NCI-H2196 treated with DMSO at 0.1 percent for 48 hours (cell line): ENCODE measurements at regions not wholly inside any gene's neighbourhood (a gene's known extent, or its start where the extent isn't known, plus 50 kb on each side); places are given as distances from the start of the nearest gene placed in this dataset.
"Not testable (repeated sequence)": the region's sequence is repeated elsewhere in the genome, so short reads cannot be mapped to it uniquely, and the experiment has no call there.

Experiments used
- DNase-seq: peaks from one replicate; lab custom pipeline; 2025; ENCODE audit not compliant: unreplicated experiment; lab: John Stamatoyannopoulos, UW

DNA sequence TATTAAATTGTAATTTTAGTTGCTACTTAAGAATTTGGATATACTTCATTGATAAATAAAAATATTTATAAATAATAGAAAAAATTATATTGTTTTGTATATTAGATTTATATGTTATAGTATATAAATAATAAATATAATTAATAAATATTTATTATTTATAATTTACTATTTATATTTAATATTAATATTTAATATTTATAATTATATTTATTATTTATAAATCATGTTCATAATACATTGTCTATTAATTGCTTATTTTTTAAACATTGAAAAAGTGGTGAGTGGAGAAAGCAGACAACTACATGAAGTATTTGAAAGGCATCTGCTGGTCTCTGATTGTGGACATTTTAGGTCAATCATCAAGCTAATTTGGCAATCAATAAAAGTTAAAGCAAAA, 464.5 kb downstream of the MMUT start:
- no peak for DNase-seq

DNA sequence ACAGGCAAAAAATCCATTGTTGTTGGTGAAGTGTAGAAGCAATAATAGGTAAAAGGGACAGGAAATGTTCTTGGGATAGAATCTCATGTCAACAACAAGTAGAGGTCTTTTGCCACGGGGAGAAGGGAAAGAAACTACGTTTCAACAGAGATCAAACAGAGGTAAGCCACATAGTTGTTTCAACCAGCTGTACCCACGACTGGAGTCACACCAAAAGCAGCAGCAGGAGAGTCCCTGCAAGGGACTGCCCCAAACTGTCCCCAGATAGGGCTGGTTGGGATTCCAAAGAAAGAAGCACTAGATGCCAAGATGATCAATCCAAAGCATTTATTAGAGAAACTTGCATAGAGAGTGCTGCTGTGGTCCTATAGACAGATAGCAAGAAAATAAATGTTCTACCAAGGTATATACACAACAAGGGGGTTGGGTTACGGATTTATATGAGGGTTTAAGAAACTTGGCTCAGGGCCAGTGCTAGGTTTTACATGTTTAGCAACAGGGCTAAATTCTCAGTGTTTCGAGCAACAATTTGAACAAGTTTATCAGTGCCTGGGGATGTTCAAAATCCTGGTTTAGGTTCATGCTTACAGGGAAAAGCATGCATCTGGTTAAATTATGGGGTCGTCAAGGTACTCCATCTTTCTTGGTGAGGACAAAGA, 466.5 kb downstream of the MMUT start:
- DNase-seq = no peak

- no peak for DNase-seq
Measured at GRCh38 chr6:48994811-48995210, 468.2 kb downstream of the MMUT start.

DNA sequence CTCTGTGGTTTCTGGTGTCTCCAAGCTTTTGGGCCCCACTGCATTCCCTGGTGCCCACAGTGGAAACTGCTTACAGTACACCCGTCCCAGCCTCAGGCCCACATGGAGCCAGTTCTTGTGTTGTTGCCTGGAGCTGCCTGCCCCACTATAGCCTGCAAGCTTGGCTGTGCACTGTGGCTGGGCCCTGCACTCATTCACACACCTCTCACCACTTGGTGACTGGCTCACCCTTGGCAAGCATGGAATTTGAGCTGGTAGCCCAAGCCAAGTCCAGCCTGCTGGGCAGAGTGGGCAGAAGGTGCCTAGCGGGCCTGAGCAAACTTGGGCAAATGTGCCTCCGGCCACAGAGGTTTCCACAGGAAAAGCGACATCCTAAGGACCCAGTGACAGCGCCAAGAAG, 472.3 kb downstream of the MMUT start:
- no peak for DNase-seq

DNA sequence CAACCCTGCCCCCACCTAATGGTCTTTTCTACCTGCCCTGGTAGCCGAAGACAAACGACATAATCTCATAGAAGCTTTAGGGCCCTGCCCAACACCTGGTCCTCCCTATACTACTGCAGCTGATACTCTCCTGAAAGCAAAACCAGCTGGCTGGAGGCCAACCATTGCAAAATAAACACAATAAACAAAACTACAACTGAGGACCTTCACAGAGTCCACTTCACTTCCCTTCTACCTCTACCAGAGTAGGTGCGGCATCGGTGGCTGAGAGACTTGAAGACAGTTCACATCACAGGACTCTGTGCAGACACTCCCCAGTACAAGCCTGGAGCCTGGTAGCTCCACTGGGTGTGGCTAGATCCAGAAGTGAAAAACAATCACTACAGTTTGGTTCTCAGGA, 476.2 kb downstream of the MMUT start:
- DNase-seq = no peak

DNA sequence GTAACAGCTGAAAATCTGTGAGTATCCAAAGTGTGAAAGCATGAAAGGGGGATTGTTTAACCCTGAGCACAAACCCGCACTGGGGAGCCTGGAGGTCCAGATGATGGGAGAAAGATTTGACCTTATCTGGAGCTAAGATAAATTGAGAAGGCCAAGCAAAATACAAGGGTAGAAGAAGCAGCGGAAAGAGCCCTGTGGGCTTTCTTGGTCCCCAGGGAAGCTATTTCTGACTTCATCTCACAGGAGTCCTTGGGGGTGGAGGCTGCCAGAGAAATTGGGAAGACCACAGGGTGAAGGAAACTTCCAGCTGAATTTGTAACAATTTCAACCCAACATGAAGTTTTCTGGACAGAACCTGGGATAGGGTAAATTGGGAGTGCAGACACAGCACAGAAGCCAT, 476.9 kb downstream of the MMUT start:
- no peak for DNase-seq

GRCh38 chr6:48985025-48985424, 478.0 kb downstream of the MMUT start:
- DNase-seq = no peak

- not testable (repeated sequence) for DNase-seq
Measured at GRCh38 chr6:48983968-48984367, 479.1 kb downstream of the MMUT start.

GRCh38 chr6:48983377-48983776, 479.7 kb downstream of the MMUT start:
- DNase-seq = no peak

GRCh38 chr6:48979806-48980205, 483.2 kb downstream of the MMUT start:
- no peak for DNase-seq

DNA sequence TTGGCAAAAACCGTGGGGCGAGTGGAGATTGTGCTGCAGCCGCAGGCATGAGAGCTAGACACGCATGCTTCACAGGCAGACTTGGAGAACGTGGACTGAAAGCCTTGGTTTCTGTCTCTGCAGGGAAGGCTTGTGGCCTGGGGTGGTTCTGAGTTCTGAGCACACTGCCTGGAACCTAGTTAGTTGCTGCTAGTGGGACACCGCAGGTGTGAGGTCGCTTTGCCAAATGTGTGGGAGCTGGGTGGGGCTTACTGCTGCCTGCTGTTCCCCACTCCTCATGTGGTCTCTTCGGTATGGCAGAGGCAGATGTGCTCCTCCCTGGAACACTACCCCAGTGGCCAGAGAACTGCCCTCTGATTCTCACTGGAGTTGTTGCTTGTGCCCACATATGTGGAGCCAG, 484.0 kb downstream of the MMUT start:
- DNase-seq = no peak

GRCh38 chr6:48978016-48978415, 485.0 kb downstream of the MMUT start:
- DNase-seq = no peak

DNA sequence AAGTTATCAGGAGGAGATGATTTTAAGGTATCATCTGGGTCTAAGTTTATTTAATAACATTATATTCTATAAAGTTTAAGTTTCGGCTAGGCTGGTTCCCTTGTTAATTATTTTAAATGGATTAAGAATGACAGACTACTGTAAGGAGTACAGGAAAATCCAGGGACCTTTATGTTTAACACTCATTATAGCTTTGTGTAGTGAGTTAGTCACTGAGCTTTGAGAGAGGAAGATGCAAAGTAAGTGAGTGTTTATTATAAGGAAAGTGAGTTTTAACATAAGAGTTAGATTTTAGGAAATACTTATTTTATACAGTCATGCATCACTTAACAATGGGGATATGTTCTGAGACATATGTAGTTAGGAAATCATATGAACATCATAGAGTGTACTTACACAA, 485.5 kb downstream of the MMUT start:
- DNase-seq = no peak

- DNase-seq = no peak
Measured at GRCh38 chr6:48973491-48973890, 489.6 kb downstream of the MMUT start.

DNA sequence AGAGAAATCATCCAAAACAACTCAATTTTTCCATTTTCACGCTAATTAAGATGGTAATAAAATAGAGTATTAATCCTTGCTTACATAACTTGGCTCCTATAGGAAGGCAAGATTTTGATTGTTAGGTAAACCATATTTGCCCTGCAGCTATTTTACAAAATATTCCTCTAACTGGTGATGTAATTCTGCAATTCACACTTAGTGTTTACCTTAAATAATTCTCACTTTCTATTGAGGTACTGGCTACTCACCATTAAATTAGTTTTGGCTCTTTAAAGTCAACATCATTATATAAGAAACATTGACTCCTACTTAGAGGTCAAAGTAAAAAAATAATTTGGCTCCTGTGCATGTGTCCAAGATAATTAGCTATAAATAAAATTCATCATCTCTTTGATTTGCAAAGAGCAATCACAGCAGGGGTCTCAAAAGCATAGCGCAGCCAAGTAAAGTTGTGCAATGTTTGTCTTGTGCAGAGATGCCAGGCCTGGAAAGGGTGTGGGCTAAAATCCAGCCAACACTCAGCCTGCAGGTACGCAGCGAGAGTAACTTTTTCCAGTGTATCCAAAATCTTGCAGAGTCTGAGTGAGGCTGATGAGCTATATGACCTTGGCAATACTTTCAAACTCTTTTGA, 501.2 kb downstream of the MMUT start:
- DNase-seq = no peak

DNA sequence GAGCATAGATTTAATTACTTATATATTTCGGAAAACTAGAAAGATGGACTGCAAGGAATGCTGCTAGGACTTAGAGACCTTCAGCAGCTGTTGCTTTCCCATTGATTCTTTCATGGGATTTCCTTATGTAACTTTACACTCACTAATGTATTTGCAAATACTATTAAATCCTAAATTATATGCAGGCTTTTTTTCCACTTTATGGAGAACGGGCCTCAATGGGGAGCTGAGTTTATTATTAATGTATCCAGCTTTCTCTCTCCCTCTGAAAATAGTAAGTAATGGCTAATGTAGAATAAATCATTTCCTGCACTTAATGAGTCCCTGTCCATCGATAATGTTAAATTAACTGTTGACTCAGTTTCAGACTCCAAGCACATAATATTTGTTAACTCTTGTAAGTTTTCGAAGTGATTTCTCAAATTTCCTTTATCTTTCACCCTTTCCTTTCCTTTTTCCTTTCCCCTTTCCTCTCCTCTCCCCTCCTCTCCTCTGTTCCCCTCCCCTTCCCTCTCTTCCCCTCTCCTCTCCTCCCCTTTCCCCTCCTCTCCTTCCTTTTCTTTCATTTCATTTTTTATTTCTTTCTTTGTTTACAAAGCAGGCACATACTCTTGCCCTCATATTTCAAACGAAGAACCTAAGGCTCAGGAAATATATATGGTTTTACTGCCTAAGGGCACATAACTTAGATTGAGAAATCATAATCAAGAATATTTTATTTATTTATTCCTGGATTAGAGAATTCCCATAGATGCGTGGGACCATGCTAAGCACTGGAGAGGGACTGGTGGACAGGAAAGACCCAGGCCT, 503.6 kb downstream of the MMUT start:
- no peak for DNase-seq

GRCh38 chr6:48957781-48958180, 505.3 kb downstream of the MMUT start:
- DNase-seq = no peak

DNA sequence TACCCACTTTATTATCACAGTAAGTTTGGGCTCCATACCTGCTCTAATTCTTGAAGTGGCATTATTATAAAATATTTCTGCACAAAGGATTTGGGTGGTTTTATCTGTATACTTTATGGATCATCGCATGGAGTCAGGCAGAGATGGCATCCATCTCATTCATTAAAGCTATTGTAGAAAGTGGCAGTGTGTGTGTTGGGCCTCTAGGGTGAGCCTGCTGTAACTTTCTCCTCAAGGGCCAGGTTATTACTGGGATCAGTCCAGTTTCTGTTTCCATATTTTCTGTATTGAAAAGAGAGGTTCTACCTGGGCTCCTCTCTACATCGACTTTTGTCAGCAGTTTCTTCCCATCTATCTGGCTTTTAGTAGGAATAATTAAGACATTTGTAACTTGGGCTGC, 511.1 kb downstream of the MMUT start:
- DNase-seq = no peak

DNA sequence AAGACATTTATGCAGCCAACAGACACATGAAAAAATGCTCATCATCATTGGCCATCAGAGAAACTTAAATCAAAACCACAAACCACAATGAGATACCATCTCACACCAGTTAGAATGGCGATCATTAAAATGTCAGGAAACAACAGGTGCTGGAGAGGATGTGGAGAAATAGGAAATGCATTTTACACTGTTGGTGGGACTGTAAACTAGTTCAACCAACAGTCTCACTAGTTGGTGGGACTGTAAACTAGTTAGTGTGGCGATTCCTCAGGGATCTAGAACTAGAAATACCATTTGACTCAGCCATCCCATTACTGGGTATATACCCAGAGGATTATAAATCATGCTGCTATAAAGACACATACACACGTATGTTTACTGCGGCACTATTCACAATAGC, 518.8 kb downstream of the MMUT start:
- not testable (repeated sequence) for DNase-seq

DNA sequence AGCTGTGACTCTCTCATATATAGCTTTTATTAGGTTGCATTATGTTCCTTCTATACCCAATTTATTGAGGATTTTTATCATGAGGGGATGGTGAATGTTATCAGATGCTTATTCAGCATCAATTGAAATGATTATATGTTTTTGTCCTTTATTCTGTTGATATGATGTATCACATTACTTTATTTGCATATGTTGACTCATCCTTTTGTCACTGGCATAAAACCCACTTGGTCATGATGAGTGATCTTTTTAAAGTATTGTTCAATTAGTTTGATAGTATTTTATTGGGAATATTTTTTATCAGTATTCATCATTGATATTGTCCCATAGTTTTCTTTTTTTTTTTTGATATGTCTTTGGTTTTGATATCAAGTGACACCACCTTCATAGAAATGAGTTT, 529.9 kb downstream of the MMUT start:
- DNase-seq = no peak

DNA sequence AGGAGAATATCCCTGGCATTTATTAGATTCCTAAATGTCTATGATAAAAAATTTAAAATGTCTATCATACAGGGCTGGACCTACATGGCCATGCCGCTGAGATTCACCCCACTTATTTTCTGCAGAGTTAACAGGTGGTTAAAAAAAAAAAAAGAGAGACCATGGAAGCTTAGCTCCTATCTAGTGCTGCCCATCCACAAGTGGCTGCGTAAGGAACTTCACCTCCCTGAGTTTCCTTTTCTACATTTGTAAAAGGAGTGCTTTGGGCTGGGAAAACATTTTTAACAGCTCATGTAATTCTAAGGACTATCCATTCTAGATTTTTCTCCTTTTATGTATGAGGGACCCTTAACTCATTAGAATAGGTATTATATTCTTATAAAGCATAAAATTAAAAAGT, 534.1 kb downstream of the MMUT start:
- no peak for DNase-seq

- no peak for DNase-seq
Measured at GRCh38 chr6:48922837-48923236, 540.2 kb downstream of the MMUT start.
